Memory B cell (primary cell): ENCODE measurements at regions not wholly inside any gene's neighbourhood (a gene's known extent, or its start where the extent isn't known, plus 50 kb on each side); places are given as distances from the start of the nearest gene placed in this dataset.

Experiments
- ATAC-seq: fragments of 150-1000 bp; cut with Tn5 transposase; 2 replicates; pipeline ENCODE4 v1.10.0; 2021; ENCODE audit warnings: low read depth, mild to moderate bottlenecking, moderate library complexity
- DNase-seq, 2 donors: peaks; one replicate each; pipeline ENCODE4 v3.0.0; 2022; ENCODE audit warnings: low spot score in 2 of 2
- H3K27ac Mint-ChIP-seq: one replicate; pipeline ENCODE4 v1.8.0; 2022; ENCODE audit warnings: mild to moderate bottlenecking, moderate library complexity, mixed read lengths
- H3K27me3 Mint-ChIP-seq: one replicate; pipeline ENCODE4 v1.8.0; 2022; ENCODE audit warnings: mixed read lengths
- H3K36me3 Mint-ChIP-seq: one replicate; pipeline ENCODE4 v1.8.0; 2022; ENCODE audit warnings: mild to moderate bottlenecking, mixed read lengths
- H3K4me1 Mint-ChIP-seq: one replicate; pipeline ENCODE4 v1.8.0; 2022; ENCODE audit warnings: mixed read lengths
- H3K4me3 Mint-ChIP-seq: one replicate; pipeline ENCODE4 v1.8.0; 2022; ENCODE audit warnings: mild to moderate bottlenecking, moderate library complexity, mixed read lengths
- H3K9me3 Mint-ChIP-seq: one replicate; pipeline ENCODE4 v1.8.0; 2022; ENCODE audit warnings: mixed read lengths

- no peak overlapping the region for H3K27ac Mint-ChIP-seq
- no peak overlapping the region for H3K4me3 Mint-ChIP-seq
- no peak for DNase-seq
- H3K27me3 Mint-ChIP-seq: peaks cover 8% of the 10 kb centered on the region
- no peaks in the 10 kb centered on the region for H3K9me3 Mint-ChIP-seq
- ATAC-seq: no peak
- H3K36me3 Mint-ChIP-seq: no peaks in the 10 kb centered on the region
- H3K4me1 Mint-ChIP-seq: no peaks in the 10 kb centered on the region
Observed at GRCh38 chr9:108278341-108278740, 577.4 kb downstream of the ACTL7B start.

DNA sequence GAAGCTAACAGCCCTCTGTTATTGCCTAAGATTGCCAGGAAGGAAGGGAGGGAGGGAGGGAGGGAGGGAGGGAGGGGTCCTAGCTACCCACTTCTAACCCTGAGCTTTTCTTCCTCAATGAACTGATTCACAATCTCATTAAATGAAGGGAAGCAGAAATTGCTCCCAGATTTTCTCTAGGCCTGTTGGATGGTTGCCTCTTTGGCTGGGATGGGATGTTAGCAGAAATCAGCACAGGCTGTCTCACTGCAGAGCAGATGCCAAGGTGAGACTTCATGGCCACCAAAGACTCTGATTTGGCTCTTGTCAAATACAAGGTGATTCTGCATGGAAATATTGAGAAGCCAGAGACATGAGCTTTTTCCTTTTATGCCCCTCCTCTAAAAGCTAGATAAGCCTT, 578.6 kb downstream of the ACTL7B start:
- Mint-ChIP-seq H3K27me3 (peaks cover 8% of the 10 kb centered on the region), H3K4me1 (peaks cover 3% of the 10 kb centered on the region), H3K27ac (no peak overlapping the region), H3K36me3 (no peaks in the 10 kb centered on the region), H3K9me3 (no peaks in the 10 kb centered on the region), H3K4me3 (no peak overlapping the region)
- ATAC-seq: no peak
- no peak for DNase-seq

GRCh38 chr9:108275906-108276305, 579.9 kb downstream of the ACTL7B start:
- Mint-ChIP-seq H3K9me3 (no peaks in the 10 kb centered on the region), H3K4me3 (no peak overlapping the region), H3K27ac (no peak overlapping the region), H3K27me3 (peaks cover 8% of the 10 kb centered on the region), H3K4me1 (peaks cover 5% of the 10 kb centered on the region), H3K36me3 (no peaks in the 10 kb centered on the region)
- no peak for ATAC-seq
- DNase-seq: no peak

- ATAC-seq: no peak
- Mint-ChIP-seq H3K4me3 (no peak overlapping the region), H3K27me3 (peaks cover 3% of the 10 kb centered on the region), H3K36me3 (no peaks in the 10 kb centered on the region), H3K27ac (no peak overlapping the region), H3K9me3 (no peaks in the 10 kb centered on the region), H3K4me1 (peaks cover 5% of the 10 kb centered on the region)
- DNase-seq: no peak
Observed at GRCh38 chr9:108274971-108275370, 580.8 kb downstream of the ACTL7B start.

DNA sequence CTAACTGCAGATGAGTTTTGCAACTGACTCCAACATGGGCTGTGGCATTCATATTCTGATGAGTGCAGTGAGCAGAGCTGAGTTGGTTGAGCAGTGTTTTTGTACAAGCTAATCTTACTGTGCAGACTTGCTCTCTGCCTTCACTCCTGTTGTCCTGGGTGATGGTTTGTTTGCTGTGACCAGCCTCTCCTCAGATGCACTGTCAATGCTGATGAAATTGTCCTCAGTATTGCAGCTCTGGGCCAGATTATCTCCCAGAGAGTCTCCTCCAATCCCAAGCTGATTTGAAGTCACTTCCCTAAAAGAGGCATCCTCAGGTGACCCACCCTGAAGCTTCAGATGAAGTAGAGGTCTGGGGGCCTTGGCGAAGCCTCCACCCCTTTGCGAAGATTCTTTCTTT, 581.8 kb downstream of the ACTL7B start:
- Mint-ChIP-seq H3K27me3 (peaks cover 3% of the 10 kb centered on the region), H3K36me3 (no peaks in the 10 kb centered on the region), H3K4me1 (peaks cover 5% of the 10 kb centered on the region), H3K4me3 (no peak overlapping the region), H3K9me3 (no peaks in the 10 kb centered on the region), H3K27ac (no peak overlapping the region)
- DNase-seq: no peak
- no peak for ATAC-seq

- peaks cover 3% of the 10 kb centered on the region for H3K27me3 Mint-ChIP-seq
- no peaks in the 10 kb centered on the region for H3K36me3 Mint-ChIP-seq
- ATAC-seq (peak; percentile 29), DNase-seq (no peak)
- H3K4me1 Mint-ChIP-seq: peaks cover 5% of the 10 kb centered on the region
- no peak overlapping the region for H3K27ac Mint-ChIP-seq
- H3K4me3 Mint-ChIP-seq: no peak overlapping the region
- no peaks in the 10 kb centered on the region for H3K9me3 Mint-ChIP-seq
Observed at GRCh38 chr9:108272349-108272899, 583.4 kb downstream of the ACTL7B start.

- Mint-ChIP-seq H3K36me3 (no peaks in the 10 kb centered on the region), H3K4me3 (no peak overlapping the region), H3K27me3 (peaks cover 4% of the 10 kb centered on the region), H3K9me3 (no peaks in the 10 kb centered on the region), H3K27ac (no peak overlapping the region), H3K4me1 (peaks cover 5% of the 10 kb centered on the region)
- DNase-seq (no peak), ATAC-seq (no peak)
Observed at GRCh38 chr9:108271646-108272348, 584.0 kb downstream of the ACTL7B start.

GRCh38 chr9:108271236-108271635, 584.5 kb downstream of the ACTL7B start:
- Mint-ChIP-seq H3K4me3 (no peak overlapping the region), H3K27ac (no peak overlapping the region), H3K36me3 (no peaks in the 10 kb centered on the region), H3K27me3 (peaks cover 6% of the 10 kb centered on the region), H3K4me1 (peaks cover 5% of the 10 kb centered on the region), H3K9me3 (no peaks in the 10 kb centered on the region)
- DNase-seq (no peak), ATAC-seq (no peak)

DNA sequence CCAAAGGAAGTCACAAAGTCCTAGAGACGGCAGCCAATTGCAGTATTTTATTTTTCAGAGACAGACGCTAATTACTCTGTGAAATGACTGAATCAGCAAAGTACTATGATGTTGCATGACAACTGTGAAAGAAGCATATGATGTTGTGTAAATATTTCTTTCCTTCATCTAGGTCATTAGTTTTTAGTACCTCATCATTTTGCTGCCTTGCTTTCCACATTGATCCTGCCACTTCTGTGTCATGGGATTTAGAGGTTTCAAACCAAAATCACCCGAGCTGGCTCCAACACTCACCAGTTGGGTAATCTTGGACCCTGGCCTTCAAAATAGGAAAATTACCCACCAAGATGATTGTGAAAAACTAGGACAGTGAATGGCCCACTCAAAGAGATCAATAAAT, 585.2 kb downstream of the ACTL7B start:
- Mint-ChIP-seq H3K4me3 (no peak overlapping the region), H3K4me1 (peaks cover 5% of the 10 kb centered on the region), H3K27me3 (peaks cover 6% of the 10 kb centered on the region), H3K27ac (no peak overlapping the region), H3K36me3 (no peaks in the 10 kb centered on the region), H3K9me3 (no peaks in the 10 kb centered on the region)
- no peak for ATAC-seq
- no peak for DNase-seq

- Mint-ChIP-seq H3K36me3 (no peaks in the 10 kb centered on the region), H3K27ac (no peak overlapping the region), H3K27me3 (peaks cover 6% of the 10 kb centered on the region), H3K4me1 (peaks cover 5% of the 10 kb centered on the region), H3K9me3 (no peaks in the 10 kb centered on the region), H3K4me3 (no peak overlapping the region)
- no peak for ATAC-seq
- DNase-seq: no peak
Observed at GRCh38 chr9:108270051-108270450, 585.7 kb downstream of the ACTL7B start.

DNA sequence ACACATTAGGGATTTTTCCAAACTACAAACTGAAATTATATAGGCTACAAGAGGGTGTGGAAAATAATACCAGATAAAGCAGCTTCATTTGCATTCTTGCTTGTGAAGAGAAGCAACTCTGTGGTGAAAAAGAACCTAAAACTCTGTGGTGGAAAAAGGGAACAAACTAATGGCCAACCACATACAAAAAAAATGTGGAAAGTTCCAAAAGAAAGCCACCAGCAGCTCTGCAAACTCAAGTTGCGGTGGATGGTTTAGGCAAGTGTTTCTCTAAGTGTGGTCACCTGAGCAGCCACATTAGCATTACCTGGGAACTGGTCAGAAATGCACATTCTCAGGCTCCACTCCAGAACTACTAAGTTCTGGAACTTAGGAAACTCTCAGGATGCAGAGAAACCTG, 586.4 kb downstream of the ACTL7B start:
- H3K4me1 Mint-ChIP-seq: peaks cover 5% of the 10 kb centered on the region
- peaks cover 4% of the 10 kb centered on the region for H3K27me3 Mint-ChIP-seq
- no peak overlapping the region for H3K4me3 Mint-ChIP-seq
- ATAC-seq: no peak
- no peak for DNase-seq
- H3K36me3 Mint-ChIP-seq: no peaks in the 10 kb centered on the region
- H3K27ac Mint-ChIP-seq: no peak overlapping the region
- H3K9me3 Mint-ChIP-seq: no peaks in the 10 kb centered on the region

GRCh38 chr9:108265065-108265464, 590.7 kb downstream of the ACTL7B start:
- Mint-ChIP-seq H3K27me3 (peaks cover 3% of the 10 kb centered on the region), H3K27ac (no peak overlapping the region), H3K9me3 (no peaks in the 10 kb centered on the region), H3K36me3 (no peaks in the 10 kb centered on the region), H3K4me3 (no peak overlapping the region), H3K4me1 (no peaks in the 10 kb centered on the region)
- no peak for ATAC-seq
- no peak for DNase-seq

GRCh38 chr9:108264093-108264492, 591.7 kb downstream of the ACTL7B start:
- H3K27ac Mint-ChIP-seq: no peak overlapping the region
- H3K4me3 Mint-ChIP-seq: no peak overlapping the region
- H3K27me3 Mint-ChIP-seq: peaks cover 3% of the 10 kb centered on the region
- DNase-seq: no peak
- no peak for ATAC-seq
- H3K36me3 Mint-ChIP-seq: no peaks in the 10 kb centered on the region
- H3K9me3 Mint-ChIP-seq: no peaks in the 10 kb centered on the region
- H3K4me1 Mint-ChIP-seq: no peaks in the 10 kb centered on the region

- ATAC-seq (no peak), DNase-seq (no peak)
- Mint-ChIP-seq H3K4me3 (no peak overlapping the region), H3K4me1 (no peaks in the 10 kb centered on the region), H3K36me3 (no peaks in the 10 kb centered on the region), H3K27me3 (peaks cover 3% of the 10 kb centered on the region), H3K27ac (no peak overlapping the region), H3K9me3 (no peaks in the 10 kb centered on the region)
Observed at GRCh38 chr9:108262836-108263235, 593.0 kb downstream of the ACTL7B start.
